HG02970 (cell line): ENCODE measurements at regions not wholly inside any gene's neighbourhood (a gene's known extent, or its start where the extent isn't known, plus 50 kb on each side); places are given as distances from the start of the nearest gene placed in this dataset.
A peak's percentile ranks its signal among the peaks of the same experiment; 100 is the strongest.

Experiments
- ATAC-seq: cut with Tn5 transposase; IDR thresholded peaks from one replicate; pipeline ENCODE4 v1.9.1; 2021; ENCODE audit warnings: mild to moderate bottlenecking, moderate library complexity, moderate number of reproducible peaks; ENCODE audit not compliant: unreplicated experiment, low FRiP score

DNA sequence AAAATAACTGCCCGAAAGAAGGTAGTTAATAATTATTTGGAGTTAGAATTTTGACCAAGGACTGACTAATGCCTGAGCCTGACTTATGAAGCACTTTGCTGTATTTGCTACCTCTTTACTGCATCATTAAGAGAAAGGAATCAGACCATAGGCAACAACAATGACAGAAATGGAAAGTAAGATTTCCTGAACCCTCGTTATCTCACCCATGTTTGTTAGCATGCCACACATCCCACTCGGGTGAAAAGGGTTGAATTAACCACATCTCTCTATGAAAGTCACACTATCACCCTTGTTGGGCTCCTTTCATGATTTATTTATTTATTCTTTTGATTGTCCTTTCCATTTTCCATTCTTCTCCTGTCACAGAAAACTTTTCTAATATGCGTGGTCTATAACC, 59.6 kb downstream of the OLIG3 start:
- no peak for ATAC-seq

DNA sequence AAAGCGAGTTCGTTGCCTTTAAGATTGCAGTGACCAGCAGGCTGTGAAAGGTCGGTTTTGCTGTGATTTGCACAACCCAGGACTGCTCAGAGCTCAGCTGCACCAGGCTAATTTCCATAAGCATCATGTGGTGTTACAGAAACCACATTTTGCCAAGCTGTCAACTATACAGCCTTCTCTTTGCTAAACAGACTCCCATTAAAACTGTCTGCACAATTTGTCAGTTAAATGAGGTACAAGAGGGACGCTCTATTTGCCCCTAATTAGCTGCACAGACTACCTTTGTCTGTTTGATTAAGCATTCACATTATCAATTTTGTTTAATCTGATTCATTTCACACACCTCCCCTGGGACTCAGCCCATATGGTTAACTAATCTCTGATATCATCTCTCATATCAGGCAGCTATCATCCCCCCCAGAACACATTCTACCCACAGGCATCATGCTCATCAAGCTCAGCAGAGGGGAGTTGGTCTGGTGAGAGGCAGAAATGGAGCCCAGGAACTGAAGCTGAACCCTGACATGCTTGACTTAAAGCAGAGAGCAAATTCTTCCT, 62.1 kb downstream of the OLIG3 start:
- no peak for ATAC-seq

DNA sequence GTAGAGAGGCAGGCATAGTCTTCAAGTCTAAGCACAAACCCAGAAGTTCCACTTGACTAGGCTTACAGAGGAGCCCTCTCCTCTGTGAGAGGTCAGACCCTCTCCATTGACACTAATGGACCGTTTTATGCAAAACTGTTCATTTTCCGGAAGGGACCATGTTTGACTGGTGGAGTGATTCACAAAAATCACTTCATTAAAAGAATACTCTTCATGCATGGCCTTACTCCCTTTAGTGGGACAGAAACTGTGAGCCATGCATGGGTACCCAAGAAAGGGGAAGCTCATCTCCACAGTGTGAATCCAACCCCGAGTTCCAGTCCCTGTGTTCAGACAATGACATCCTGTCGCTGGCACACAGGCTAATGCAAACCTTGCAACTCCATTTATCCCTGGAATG, 63.2 kb downstream of the OLIG3 start:
- ATAC-seq: no peak

DNA sequence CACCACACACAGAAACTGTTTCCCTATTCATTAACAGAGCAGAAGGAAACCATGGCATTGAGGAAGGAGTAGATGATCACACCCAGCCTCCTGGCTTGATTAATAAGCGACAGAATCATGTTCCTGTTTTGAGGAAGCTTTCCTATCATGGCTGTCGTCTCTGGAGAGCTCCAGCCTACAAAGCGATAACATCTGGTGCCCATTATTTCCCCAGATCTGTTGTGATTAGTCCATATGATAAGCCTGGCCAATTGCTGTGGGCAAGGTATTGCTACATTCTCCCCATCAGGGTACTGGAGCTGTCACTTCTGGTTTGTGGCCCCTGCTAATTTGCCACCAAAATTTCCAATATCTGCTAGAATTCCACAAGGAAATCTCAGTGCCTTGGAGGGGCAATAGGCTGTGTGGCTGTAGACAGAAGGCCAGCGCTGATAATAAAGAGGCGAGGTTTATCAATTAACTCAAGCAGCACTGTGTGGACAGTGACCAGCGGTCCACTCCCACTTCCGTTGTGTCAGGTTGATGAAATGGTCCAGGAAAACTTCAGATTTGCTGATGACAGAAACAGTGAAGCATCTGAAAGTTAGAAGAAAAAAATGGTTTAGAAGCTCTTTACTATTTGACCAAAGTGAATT, 66.4 kb downstream of the OLIG3 start:
- no peak for ATAC-seq

DNA sequence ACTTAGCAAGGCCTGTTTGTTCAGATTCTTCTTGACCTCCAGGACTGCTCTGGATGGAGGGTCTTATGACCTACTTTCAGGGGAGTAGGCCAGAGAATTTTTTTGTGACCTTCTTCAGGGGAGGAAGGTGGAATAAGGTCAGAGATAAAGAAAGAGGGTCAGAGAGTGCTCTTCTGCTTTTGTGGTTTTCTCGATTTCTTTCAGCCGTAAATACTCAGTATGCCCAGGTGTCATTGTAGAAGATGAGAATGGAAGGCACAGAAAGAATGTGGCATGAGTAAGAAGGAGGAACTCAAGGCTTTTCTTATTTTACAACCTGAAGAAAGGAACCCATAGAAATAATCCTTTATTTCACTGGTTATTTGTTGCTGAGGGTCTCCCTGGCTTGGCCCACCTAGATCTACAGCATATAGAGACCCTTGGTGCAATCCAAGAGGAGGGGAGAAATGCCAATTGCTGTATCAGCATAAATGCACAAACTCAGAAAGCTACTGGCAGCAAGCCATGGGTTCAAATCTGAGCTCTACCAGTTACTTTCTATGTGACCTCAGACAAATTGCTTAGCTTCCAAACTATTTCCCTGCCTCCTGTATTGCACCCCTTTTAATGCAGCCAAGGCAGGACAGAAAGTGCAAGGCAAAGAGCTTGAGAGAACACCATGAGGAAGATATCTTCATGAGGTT, 68.0 kb downstream of the OLIG3 start:
- no peak for ATAC-seq

DNA sequence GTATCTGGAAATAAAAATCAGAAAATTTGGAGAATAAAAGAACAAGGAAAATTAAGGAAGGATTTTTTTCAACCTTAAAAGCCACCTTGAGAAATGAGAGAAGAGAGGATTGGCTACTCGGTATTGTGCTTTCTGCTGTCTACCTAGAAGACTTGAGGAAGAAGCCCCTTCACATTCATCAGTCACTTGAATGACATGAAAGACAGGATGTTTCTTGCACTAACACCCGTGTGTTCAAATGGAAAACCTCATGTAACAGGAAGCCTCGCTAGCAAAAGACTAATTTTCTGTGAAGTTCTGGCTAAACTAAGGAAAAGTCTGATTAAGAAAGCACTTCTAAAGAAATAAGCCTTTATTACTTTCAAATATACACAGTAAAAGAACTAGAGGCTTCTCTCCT, 69.9 kb downstream of the OLIG3 start:
- no peak for ATAC-seq

DNA sequence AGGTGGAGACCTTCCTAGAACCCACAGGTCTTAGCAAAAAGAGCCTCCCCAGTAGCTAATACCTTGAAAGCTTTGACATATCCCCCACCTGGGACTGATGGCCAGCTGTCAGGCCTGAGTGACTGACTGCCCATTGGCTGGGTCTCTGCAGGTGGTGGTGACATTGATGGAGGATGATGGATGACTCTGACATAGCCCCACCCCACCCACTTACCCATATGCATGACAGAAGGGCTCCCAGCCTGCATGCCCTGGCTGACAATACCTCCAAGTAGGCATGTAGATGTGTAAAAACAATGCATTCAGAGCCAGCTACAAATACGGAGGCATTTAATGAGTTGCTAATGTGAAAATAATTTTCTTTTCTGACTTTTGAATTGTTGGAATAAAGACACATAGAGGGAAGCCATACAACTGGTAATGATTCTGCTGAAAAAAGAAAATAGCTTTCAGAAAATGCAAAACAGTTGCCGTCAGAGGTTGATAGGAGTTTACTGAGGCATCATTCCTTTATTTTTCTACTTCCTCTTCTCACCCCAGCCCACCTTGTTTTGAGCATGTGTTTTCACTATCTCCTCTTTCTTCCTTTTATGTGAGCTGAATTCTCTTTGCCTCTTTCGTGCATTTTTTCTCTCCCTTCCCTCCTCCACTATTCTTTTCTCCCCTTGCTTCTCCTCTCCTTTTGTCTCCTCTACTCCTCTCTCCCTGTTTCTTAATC, 70.6 kb downstream of the OLIG3 start:
- ATAC-seq: no peak

DNA sequence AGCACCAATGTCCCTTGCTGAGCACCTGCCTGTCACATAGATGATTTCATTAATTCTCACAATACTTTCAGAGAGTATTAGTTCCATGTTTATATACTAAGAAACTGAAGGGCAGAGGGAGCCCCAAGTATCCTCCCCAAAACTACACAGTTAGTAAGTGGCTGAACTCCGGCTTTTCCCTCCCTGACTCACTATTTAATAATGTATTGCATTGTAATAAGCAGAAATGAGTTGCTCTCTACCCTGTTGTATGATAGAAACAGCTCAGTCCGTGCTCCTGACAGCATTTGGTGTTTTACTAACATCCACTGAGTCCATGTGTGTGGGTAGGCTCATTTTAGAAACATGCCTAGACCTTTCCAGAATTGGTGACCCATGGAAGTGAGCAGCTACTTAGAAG, 76.8 kb downstream of the OLIG3 start:
- ATAC-seq: no peak

DNA sequence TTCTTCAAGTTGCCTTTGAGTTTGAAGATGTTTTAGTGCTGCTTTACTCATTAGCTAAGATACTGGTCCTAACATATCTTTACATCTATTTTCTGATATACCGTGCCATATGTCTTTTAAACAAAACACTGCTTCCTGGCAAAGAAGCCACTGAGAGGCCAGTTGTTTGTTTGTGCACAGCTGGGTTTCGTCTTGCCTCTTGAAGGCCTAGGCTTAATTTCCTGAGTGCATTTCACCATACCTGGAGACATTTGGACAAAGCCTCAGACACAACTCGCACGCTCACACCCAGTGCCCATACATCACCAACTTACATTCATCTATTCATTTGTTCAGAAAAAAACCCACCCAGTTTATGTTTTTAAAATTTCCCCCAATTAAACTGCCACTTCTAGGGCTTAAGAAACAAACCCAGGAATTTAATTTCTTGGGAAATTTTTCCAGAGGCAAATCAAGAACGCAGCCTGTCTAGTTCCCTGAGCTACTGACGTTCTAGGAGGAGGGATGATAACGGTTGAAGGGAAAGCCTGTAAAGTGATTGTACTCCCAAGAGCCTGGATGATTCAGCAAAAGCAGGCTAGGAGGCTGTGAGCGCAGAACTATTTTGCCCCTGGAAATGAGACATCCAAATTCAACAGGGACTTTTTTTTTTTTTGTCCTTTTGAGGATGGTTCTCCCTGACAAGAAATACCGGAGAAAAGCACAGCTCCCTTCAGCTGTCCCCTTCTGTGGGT, 77.7 kb downstream of the OLIG3 start:
- ATAC-seq: no peak

DNA sequence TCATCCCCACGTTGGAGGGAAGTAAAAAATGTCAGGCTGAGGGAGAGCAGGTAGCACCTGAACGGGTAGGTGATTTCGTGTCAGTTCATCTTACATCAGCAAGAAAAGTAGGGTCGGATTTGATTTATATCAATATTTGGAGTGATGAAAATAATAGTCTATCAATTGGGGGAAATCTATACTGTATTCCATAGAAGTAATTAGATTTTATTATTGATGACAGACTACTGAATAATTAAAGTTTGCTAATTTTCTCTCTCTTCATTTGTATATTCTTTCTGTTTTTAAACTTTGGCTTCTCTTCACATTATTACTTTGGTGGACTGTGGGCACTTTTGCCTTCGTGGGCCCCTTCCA, 78.4 kb downstream of the OLIG3 start:
- ATAC-seq: no peak

DNA sequence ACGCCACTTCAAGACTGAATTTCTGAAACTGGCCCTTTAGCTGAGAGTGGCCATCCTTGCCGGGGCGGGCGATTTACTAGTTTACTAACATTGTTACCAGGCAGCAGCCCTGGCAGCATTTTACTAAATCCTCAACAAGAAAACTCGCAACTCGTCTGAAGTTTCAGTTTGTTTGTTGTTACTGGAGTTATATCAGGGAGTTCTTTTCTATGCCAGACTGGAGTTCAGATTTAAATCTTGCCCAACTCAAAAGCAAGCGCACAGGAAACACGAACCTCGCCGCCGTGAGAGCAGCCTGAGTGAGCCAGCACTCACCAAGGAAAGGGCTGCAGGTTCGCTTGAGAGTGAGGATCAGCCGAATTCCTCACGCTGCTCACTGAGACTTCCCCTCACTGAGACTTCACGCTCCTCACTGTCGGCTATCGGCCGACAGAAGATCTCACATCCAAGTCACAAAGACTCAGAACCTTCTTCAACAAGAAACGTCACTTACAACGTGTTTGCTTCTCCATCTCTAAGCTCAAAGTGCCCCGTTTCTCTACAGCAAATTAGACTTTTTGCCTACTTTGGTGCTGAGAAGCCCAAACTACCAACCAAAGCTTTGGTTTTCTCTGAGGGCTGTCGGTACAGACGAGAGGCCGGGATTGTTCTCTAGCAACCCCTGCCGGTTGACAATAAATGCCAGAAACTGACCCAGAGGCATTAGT, 78.9 kb downstream of the OLIG3 start:
- ATAC-seq: peak; percentile 62

DNA sequence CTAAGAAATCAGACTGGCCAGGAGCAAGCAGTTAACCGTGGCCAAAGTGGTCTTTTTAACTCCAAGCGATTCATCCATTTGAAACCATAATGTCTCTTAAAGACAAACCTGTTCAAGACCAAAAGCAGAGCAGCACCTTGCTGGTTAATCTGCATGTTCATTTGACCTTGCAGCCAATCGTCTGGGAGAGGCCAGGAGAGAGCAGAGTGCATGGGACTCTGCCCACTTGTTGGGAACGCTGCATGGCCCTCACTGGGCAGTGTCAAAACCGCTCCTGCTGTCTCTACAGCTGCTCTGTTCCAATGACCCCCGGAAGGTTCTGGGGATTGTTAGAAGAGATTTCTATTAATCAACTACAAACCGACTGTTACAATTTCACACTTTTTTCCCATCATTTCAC, 79.6 kb downstream of the OLIG3 start:
- ATAC-seq: no peak

DNA sequence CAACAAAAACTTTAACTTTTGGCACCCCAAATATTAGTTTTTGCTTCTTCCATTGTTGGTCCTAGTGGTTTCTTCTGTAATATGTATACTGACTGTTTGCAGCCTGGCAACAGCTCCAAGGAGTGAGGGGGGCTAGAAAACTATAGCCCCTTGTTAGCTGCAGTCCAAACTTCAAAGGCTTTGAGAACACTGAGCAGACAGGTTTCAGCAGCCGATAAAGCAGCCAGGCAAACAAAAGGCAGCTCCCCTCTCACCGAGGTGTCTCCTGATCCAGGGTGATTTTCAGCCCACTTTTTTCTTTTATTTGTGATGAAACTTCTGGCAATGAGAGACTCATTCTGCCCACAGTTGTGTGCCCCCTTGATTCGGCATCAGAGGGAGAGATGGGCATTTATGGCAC, 80.7 kb downstream of the OLIG3 start:
- ATAC-seq: no peak

DNA sequence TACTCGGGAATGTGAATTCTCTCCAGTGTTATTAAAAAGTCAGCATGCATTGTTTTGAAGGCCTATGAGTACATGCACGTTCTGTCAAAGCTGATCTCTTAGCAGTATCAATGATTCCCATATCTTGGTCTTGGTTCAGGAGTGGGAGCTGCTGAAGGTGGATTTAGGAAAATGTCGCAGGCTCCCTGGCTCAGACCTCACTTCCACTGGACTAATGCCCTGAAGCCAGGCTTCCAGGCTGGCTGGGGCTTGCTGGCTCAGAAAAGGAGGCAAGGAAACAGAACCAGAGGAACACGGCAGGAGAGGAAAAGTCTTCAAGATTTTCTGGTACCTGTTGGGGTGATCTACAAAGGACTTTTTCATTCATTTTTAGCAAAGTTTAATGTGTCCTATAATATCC, 81.6 kb downstream of the OLIG3 start:
- no peak for ATAC-seq

DNA sequence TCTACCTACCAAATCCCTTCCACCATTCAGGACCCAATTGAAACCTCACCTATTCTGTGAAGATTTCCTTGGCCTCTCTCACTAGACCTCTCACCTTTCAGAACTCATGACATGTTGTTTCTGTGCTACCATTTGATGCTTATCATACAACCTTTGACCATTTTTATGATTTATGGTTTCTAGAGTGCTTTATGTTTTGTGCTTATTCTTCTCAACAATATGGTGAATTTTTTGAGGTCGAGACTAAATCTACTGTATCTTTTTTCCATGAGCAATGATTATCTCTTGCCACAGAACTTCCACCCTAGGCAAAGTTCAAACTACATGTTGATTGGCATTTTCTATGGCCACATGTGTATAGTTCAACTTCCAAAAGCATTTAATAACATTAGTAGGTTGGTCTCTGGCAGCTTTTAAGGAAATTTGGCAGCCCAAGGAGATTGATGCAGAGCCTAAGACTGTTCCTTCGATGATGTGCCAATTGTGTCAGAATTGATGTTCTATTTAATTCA, 84.9 kb downstream of the OLIG3 start:
- ATAC-seq: no peak

DNA sequence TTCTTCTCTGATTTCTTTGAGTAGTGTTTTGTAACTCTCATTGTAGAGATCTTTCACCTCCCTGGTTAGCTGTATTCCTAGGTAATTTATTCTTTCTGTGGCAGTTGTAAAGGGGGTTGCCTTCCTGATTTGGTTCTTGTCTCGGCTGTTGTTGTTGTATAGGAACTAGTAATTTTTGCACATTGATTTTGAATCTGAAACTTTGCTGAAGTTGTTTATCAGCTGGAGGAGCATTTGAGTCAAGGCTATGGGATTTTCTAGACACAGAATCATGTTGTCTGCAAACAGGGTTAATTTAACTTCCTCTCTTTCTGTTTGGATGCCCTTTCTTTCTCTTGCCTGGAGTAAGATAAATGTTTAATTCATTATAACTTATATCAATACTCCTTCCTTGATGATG, 86.4 kb downstream of the OLIG3 start:
- no peak for ATAC-seq

DNA sequence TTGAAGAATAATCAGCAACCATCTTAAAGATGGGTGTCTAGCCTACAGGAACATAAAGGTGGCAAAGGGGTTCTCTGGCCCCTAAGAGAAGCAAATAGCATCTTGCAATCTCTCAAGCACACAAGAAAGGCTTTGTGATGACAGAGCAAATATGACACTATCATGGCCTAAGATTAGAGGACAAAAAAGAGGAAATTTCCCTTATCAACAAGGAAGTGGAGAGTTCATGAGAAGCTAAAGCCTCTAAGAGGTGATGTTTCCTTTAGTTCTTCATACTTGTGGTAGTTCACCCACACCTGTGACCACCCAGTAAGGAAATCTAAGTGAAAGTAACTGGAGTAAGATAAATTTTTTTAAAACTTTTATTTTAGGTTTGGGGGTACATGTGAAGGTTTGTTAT, 88.4 kb downstream of the OLIG3 start:
- ATAC-seq: no peak

DNA sequence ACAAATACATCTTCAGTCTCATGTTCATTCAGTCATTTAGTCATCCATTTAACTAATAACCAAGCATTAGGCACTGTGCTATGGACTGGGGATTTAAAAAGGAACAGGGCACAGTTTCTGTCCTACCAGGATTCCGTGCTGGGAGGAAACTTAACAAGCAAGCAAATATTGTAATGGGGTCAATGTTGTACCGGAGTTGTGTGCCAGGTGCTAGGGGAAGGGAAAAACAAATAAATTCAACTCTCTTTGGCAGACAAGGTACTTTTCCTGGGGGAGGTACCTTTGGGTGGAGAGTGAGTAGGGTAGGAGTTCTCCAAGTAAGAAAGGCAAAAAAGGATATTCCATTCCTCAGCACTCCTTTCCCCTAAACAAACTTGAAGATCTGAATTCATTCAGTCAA, 90.3 kb downstream of the OLIG3 start:
- ATAC-seq: no peak

DNA sequence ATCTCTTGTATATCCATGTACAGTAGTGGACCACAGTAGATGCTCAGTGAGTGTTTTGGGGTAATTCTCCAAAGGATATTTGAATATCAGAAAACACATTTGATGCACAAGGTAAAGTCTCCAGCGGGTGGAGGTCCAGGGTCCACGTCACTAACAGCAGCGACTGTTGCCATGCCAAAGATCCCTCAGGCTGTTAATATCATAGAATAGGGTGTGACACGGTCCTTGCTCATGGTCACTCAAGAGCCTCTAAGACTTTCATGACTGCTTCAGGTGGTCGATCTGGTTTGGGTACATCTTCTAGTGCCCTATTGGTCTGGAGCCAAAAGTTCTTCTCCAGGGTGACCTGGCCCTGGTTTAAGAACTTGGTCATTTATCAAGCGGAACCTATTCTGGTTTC, 90.8 kb downstream of the OLIG3 start:
- ATAC-seq: no peak

DNA sequence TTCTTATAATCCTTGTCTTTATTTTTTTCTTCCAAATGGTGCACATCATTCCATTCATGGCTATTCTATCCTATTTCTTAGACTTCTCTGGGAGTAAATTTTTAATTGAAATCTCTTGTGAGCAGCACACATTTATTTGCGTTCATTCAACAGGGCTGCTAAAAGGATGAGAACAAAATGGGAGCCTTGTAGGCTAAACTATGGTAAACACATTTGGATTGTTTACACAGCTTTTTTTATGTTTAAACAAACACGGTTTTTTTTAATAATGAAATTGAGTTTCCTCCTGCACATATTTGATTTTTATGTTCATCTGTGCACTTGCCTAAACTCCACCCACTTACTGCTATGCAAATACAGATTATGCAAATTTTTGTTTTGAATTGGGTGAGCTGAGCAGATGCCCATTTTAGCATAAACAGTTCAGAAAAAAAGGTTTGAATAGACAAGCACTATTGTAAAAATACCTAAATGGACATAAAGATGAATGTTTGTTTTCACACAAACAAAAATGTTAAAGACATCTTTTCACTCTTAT, 92.0 kb downstream of the OLIG3 start:
- no peak for ATAC-seq
